Activated CD4-positive, alpha-beta T cell treated with anti-CD3 and anti-CD28 coated beads, Interleukin-2, Interleukin-6, amounts not matched to agents 100 ng/mL and 50 ng/mL, durations not matched to agents 16 hours and 8 hours (primary cell): ENCODE measurements at regions not wholly inside any gene's neighbourhood (a gene's known extent, or its start where the extent isn't known, plus 50 kb on each side); places are given as distances from the start of the nearest gene placed in this dataset.

ENCODE experiments used
- DNase-seq: peaks from one replicate; pipeline ENCODE4 v3.0.0-alpha.2; 2020

- DNase-seq, result no peak
These were observed 539.2 kb upstream of the PCDH9 start for GRCh38 chr13:67769063-67769986.

GRCh38 chr13:67763984-67764383 lies 533.8 kb upstream of the PCDH9 start:
- no peak for DNase-seq

DNA sequence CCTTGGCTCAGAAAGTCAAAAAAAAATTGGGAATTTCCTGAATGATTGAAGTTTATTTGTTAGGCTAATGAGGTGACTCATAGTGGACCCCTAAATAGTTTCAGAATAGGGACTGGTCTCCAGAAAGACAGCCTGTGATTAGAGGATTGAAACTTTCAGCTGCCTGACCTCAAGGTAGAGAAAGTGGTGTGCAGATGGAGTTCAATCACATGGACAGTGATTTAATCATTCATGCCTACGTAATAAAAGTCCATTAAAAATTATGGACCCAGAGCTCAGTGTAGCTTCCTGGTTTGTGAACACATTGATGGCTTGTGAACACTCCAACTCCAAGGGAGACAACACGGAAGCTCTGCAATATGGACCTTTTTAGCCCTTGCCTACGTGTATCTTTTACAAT lies 533.2 kb upstream of the PCDH9 start:
- DNase-seq, result no peak

DNA sequence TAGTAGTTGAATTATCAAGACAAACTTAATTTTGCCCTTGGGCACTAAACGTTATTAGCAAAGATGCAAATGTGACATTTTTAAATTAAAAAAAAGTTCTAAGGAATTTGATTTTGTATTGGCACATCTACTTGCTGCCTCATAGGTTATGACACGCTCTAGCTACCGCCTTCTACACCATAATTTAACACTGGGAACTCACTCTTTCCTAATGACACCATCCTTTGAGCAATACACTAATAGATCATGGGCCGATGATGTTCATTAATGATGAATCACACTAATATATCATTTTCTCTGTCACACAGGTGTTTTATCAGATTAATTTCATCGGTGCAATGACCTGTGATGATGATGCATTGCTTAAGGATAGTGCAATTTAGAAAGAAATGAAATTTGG lies 528.8 kb upstream of the PCDH9 start:
- DNase-seq, result no peak

GRCh38 chr13:67754012-67754411 lies 523.9 kb upstream of the PCDH9 start:
- no peak for DNase-seq

GRCh38 chr13:67752759-67753158 lies 522.6 kb upstream of the PCDH9 start:
- DNase-seq, result no peak

DNA sequence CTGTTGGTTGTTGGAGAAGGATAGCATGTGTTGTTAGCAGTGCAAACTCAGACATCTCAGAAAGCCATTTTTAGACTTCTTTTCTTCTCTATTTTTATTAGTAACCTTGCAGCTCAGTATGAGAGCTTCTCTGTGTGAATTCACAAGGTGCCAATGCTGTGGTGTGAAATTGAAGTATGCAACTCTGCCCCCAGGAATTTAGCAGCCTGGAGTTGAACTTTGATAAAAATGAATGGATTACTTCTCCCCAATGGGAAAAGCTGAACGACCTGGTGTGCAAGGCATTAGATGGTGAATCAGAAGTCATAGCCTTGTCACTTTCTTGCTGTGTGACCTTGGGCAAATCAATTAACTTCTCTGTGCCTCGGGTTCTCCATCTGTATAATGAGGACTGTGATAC lies 512.3 kb upstream of the PCDH9 start:
- DNase-seq, result no peak

GRCh38 chr13:67740871-67741535 lies 510.9 kb upstream of the PCDH9 start:
- no peak for DNase-seq

DNA sequence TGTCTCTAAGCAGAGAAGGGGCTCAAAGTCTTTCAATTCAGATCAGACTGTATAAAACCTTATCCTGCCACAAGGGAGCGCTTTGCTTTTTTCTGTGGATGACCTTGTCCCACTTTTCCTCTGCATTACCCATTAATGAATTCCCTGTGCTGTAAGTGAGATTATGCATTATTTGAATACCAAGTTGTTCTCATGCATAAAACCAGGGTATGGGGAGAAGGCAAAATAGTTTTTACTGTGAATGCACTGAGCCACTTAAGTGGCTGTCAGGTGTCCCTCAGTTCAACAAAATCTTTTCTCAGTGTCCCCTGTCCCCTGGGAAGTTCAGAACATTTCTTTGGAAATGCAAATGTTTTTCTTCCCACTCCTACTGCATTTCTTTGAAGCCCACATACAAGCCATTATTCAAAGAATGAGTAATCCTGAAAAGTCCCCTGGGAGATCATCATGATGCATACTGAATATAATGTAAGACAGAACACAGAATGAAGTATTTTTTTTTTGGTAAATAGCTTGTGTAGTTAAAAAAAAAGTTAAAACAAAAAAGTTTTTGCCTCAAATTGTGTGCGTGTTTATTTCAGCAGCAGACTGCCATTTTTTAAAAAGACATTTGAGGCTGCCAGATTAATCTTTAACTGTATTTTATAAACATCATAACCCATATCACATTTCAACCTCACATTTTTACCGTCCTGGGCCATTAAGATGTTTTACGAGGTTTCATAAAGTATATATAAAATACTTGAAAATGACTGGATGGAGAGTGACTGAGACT lies 506.7 kb upstream of the PCDH9 start:
- no peak for DNase-seq

DNA sequence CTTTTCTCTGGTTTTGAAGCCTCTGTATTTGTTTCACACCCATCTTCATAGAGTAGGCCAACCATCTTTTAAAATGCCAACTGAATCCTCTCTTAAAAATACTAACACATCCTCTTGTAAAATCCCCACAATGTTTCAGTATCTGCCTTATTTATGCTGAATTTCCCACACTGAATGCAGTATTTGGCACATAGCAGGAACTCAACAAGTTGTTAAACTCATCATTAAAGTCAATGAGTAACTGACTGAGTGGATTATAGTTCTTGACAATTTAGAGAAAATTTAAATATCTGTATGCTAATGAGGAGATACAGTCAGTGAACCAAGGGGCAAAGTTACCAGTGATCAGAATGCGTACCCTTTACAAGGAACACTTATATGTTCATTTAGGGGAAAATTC lies 505.5 kb upstream of the PCDH9 start:
- DNase-seq, result no peak

GRCh38 chr13:67726979-67727378 lies 496.8 kb upstream of the PCDH9 start:
- no peak for DNase-seq

DNA sequence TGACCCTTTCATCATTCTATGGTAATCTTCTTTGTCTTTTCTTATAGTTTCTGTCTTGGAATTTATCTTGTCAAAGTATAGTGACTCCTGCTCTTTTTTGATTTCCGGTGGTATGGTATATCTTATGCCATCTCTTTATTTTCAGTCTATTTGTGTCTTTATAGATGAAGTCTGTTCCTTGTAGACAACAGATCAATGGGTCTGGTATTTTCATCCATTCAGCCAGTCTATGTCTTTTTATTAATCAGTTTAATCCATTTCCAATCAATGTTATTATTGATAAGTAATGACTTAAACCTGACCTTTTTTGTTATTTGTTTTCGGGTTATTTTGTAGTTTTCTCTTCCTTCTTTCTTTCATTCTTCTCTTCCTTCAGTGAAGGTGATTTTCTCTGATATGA lies 495.9 kb upstream of the PCDH9 start:
- DNase-seq, result no peak

GRCh38 chr13:67713571-67713970 lies 483.4 kb upstream of the PCDH9 start:
- DNase-seq, result no peak

DNA sequence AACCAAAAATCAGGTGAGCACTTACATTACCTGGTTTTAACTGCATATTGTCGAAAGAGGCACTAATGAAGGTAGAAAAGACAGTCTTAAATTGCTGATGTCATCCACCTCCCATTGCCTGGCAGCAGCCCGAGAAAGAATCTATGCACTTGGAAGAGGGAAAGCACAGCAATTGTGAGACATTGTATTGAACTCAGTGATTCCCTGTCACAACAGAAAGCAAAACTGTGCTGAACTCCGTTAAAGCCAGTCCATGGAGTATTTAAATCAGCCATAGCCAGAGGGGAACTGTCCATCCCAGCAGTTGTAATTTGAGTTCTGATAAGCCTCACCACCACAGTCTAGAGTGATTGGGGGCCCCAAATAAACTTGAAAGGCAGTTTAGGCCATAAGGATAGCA lies 466.6 kb upstream of the PCDH9 start:
- no peak for DNase-seq

GRCh38 chr13:67664502-67664901 lies 434.4 kb upstream of the PCDH9 start:
- DNase-seq, result no peak

- no peak for DNase-seq
These were observed 432.9 kb upstream of the PCDH9 start for GRCh38 chr13:67662997-67663396.

GRCh38 chr13:67652887-67653286 lies 422.8 kb upstream of the PCDH9 start:
- DNase-seq, result no peak

- no peak for DNase-seq
These were observed 421.9 kb upstream of the PCDH9 start for GRCh38 chr13:67651908-67652465.

- no peak for DNase-seq
These were observed 420.3 kb upstream of the PCDH9 start for GRCh38 chr13:67650471-67650870.

DNA sequence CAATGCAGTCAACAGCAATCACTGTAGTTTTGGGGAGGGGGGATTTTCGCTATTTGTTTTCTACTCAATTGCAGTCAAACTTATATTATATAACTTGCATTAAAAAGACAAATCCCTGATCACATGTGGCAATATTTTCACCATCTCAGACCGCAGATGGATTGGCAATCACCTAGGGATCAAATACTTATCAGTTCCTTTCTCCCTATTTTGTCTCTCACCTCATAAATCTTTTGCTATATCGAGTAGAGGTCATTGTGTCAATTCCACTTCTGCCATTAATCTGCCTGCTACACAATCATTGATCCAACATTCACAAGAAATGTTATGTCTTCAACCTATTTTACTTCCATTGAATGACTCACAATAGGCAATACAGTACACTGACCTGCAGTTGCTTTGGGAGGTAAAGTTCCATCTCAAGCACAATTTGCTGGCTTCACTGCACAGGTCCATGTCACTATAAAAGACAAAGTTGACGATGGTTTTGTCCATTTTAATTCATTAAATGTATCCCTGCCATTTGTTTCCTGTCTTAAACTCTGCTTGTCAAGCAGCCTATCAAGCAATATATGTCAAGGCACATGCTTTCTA lies 415.8 kb upstream of the PCDH9 start:
- DNase-seq, result no peak

DNA sequence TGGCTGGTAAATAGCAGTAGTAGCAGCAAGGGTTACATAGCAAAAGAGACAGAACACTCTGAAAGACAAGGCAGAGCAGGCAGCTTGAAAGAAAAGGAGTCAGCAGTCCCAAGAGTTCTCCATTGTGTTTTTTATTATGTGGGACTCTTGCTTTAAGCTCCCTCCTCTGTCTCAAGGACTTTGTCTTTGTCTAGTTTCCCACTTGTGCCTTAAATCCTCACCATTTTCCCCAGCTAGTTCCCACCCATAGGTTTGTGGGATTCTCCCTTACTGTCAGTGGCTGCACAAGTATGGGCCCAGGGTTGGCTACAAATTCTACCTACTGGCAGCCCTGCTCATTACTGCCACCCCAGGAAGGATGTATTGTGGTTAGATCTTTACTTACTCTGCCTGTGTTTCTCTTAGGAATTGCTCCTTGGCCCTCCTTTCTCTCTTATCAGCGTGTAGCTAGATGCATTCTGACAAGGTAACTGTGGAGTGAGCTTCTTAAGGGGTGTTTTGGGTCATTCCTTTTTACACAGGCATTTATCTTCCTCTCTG lies 413.4 kb upstream of the PCDH9 start:
- no peak for DNase-seq

GRCh38 chr13:67642657-67643056 lies 412.5 kb upstream of the PCDH9 start:
- no peak for DNase-seq

DNA sequence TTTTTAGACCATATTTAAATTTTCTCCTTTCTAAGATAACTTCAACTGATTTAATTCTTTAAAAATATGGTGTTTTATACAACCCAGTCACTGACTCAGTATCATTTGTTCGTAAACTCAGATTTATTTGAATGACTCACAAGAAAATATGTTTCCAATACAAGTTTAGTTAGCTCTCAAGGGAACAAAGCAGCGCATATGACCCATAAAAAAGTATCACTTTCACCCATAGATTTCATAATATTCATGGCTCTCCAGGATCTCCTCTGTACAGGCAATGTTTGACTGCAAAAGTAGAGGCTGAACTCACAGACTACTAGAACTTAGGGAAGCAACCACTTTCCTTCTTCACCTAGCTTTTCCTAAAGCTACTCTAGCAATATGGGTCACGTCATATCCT lies 405.6 kb upstream of the PCDH9 start:
- no peak for DNase-seq
